NCI-H524 treated with DMSO at 0.1 percent for 48 hours (cell line): ENCODE measurements at regions not wholly inside any gene's neighbourhood (a gene's known extent, or its start where the extent isn't known, plus 50 kb on each side); places are given as distances from the start of the nearest gene placed in this dataset.
"Not testable (repeated sequence)": the region's sequence is repeated elsewhere in the genome, so short reads cannot be mapped to it uniquely, and the experiment has no call there.

Source experiments
- DNase-seq: peaks from one replicate; lab custom pipeline; 2025; lab: John Stamatoyannopoulos, UW

GRCh38 chr7:153407291-153408046, 644.7 kb upstream of the DPP6 start:
- DNase-seq = no peak

GRCh38 chr7:153408360-153409335, 643.5 kb upstream of the DPP6 start:
- no peak for DNase-seq

- not testable (repeated sequence) for DNase-seq
These were observed 642.4 kb upstream of the DPP6 start for GRCh38 chr7:153409567-153410342.

DNA sequence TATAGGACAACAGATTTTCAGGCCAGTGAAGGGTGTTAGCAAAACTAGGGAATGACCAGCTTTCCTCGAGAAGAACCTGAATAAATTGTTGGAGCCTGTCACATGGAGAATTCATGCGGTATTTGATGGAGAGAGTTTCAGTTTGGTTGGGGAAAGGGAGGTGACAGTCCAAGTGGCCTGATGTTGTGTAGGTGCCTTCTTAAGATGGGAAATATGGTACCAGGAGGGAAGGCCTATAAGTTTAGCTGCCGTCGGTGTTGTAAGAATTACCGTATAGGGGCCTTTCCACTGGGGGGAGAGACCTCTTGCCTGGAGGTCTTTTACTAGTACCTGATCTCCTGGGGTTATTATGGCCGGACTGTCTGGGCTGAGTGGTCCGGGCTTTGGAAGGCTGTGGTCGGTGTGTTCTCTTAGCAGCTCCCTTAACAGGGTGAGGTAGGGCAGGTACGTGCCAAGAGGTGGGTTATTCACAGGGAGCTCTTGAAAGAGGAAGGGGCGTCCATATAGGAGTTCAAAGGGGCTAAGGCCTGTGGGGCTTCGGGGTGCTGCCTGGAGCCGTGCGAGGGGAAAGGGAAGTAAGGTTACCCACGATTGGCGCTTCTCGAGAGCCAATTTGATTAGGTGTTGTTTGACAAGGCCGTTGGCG, 641.1 kb upstream of the DPP6 start:
- not testable (repeated sequence) for DNase-seq

- not testable (repeated sequence) for DNase-seq
These were observed 639.9 kb upstream of the DPP6 start for GRCh38 chr7:153412114-153412823.

- DNase-seq = not testable (repeated sequence)
These were observed 639.4 kb upstream of the DPP6 start for GRCh38 chr7:153412824-153413198.

- no peak for DNase-seq
These were observed 639.0 kb upstream of the DPP6 start for GRCh38 chr7:153413199-153413539.

DNA sequence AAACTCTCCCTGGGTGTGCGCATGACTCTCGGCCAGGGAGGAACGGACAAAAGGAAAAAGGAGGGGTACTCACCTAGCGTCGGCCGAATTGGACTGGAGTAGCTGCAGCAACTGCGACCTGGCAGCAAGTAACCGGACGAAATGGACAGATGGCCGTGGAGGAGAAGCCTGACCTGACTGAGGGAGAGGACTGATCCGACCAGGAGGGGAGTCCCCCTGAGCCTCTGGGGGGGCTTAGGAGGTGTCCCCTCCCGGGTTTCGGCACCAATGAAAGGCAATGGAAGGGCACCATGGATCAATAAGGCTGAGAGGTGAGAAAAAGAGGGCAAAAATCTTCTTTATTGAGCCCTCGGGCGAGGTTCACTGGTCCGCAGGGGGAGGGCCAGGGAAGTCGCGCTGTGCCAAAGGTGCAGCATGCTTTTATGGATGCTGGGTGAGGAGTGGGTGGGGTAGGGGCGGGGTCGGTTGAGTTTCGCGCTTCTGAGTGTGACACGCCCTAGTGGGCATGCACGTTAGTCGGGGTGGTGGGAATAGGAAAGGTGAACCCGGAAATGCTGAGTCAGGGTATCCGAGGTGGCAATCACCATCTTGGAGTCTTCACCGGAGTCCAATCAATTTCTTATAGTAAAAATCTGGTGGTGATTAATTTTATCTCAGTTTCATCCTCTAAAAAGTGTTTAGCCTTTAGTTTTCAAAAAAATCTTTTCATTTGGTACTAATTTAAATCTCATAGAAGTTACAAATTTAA, 638.5 kb upstream of the DPP6 start:
- no peak for DNase-seq

DNA sequence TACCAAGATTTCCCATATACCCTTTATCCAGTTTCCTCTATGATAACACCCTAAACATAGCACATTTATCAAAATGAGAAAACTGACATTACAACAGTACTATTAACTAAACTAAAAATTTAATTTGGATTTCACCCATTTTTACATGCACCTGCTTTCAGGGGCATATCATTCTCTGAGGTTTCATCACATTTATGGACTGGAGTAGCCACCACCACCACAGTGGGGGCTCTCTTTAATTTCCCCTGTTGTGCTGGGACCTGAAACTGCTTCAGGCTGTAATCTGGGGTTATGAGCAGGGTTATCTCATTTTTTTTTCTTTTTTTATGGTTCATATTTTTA, 637.9 kb upstream of the DPP6 start:
- no peak for DNase-seq

- no peak for DNase-seq
These were observed 636.6 kb upstream of the DPP6 start for GRCh38 chr7:153415632-153416031.

DNA sequence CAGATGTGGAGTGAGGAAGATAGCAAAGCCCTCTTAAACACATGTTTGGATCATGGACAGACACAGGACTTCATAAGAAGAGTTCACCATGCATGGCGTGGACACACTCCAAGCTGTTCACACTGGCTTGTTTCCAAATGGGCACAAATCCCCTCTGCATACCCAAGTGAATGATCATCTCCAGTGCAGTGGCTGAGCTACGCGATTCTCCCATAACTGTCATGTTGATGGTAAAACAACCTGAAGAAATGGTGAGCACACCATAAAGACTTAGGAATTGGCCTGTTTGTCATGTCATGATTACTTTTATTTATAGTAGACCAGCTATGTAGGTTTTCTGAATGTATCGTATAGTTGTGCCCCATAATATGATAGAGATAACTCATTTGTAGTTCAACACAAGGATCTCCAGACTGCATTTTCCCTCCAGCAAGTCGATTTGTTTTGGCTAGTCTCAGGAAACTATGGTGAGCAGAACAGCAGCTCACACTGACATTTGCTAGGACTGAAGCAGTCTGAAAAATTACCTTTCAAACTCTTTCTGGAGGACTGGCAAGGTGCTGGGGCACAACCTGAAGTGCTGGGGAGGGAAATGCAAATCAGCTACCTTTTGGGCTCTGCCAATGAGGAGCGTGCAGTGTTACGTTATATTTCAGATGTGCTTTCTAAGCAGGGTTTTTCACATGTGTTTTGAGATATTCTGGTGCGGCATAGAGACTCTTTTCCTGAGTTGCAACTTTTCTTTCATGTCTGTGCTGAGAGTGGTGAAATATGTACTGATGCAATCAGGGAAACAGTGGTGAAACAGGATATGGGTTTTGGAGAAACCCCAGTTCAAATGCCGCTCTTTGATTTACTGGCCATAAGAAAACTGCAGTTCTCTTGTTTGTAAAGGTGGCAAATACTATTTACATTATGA, 629.6 kb upstream of the DPP6 start:
- no peak for DNase-seq

GRCh38 chr7:153423210-153423590, 629.0 kb upstream of the DPP6 start:
- no peak for DNase-seq

DNA sequence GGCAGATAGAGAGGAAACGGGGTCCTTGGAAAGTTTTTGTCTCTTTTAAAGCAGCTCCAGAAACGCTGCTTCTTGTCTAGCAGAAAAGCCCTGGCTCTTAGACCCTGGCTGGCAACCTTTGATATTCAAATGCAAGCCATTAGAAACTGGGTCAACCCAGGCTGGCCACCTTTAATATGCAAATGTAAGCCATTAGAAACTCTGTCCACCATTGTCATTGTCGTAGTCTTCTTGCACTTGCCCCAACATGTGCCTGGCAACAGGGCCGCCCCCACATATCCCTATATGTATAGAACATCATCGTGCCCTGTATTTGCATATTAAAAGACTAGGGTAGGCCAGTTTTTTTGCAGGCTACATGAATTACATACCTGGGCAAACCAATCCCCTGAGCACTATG, 621.3 kb upstream of the DPP6 start:
- DNase-seq = no peak

DNA sequence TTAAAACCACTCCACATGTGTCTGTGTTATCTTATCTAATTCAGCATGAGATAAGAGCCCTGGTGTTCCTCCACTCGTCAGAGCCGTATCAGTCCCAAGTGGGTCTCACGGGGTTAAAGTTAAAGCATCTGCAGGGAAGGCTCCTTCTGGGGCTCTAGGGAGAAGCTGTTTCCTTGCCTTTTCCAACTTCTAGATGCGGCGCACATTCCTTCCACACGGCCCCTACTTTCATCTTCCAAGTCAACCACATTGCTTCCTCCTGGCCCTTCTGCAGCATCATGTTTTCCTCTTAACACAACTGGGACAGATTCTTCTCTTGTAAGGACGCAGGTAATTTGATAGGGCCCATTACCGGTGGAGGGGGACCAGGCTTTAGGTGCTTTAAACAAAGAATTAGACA, 620.1 kb upstream of the DPP6 start:
- no peak for DNase-seq

DNA sequence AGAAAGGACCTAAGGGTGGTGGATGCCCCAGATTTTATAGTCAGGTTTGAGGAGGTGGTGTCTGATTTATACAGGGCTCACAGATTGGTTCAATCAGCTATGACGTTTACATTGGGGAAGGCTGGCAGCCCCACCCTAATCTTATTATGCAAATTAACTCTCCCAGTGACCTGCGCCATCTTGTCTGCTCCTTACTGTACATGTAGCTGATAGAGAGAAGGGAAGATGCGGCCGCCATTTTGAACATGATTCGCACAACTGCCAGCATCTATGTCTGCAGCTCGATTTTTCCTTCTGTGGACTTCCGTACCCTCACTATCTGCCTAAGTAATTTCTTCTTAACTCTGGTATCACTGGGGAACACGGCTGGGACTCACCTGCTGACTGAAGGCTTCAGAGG, 619.0 kb upstream of the DPP6 start:
- DNase-seq = no peak

DNA sequence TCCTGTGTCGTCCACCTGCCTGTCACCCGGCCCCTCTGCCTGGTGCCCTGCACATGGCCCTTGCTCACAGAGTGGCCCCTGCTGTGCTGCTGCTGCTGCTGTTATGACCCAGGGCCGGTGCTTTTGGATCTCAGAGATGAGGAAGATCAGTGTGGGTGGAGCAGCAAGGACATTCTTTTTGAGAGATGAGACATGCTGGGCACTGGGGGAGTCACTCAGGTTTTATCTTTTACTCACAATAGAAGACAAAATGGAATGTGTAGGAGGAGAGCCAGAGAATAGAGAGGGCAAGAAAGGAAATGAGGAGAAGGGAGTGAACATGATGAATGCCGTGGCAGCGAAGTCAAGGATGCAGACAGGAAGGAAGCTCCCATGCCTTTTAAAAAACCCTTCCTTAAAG, 611.5 kb upstream of the DPP6 start:
- DNase-seq = no peak

- no peak for DNase-seq
These were observed 609.0 kb upstream of the DPP6 start for GRCh38 chr7:153443032-153443701.

- DNase-seq = no peak
These were observed 607.6 kb upstream of the DPP6 start for GRCh38 chr7:153444641-153445040.

GRCh38 chr7:153445641-153446040, 606.6 kb upstream of the DPP6 start:
- no peak for DNase-seq
